ENCODE measurements at regions not wholly inside any gene's neighbourhood (a gene's known extent, or its start where the extent isn't known, plus 50 kb on each side); places are given as distances from the start of the nearest gene placed in this dataset.

DNA sequence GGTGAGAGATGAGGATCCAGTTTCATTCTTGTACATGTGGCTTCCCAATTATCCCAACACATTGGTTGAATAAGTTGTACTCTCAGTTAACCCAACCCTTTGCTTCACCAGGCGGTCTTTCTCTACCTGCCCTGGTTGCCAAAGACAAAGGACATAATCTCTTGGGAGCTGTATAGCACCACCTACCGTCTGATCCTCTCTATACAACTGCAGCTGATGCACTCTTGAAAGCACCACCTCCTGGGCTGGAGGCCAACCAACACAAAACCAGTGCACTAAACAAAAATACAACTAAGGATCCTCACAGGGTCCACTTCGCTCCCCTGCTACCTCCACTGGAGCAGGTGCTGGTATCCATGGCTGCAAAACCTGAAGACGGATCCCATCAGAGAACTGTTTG lies 473.6 kb upstream of the NRXN1 start:
- H3K27ac ChIP-seq (ENCODE audit: low read depth, low read length), result no peak overlapping the region
- H3K9me3 ChIP-seq (ENCODE audit: control insufficient read depth, insufficient read depth, low read length), result peaks cover 3% of the 10 kb centered on the region; the same call in 1 of the 2 replicates
- no peak overlapping the region for H3K4me3 ChIP-seq (ENCODE audit: low read length)
- no peaks in the 10 kb centered on the region for H4K20me1 ChIP-seq (ENCODE audit: control insufficient read depth, insufficient read depth, low read depth, low read length)
- TF ChIP-seq, protein P1, sequence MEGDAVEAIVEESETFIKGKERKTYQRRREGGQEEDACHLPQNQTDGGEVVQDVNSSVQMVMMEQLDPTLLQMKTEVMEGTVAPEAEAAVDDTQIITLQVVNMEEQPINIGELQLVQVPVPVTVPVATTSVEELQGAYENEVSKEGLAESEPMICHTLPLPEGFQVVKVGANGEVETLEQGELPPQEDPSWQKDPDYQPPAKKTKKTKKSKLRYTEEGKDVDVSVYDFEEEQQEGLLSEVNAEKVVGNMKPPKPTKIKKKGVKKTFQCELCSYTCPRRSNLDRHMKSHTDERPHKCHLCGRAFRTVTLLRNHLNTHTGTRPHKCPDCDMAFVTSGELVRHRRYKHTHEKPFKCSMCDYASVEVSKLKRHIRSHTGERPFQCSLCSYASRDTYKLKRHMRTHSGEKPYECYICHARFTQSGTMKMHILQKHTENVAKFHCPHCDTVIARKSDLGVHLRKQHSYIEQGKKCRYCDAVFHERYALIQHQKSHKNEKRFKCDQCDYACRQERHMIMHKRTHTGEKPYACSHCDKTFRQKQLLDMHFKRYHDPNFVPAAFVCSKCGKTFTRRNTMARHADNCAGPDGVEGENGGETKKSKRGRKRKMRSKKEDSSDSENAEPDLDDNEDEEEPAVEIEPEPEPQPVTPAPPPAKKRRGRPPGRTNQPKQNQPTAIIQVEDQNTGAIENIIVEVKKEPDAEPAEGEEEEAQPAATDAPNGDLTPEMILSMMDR (IDR thresholded peaks at IDR 0.05; ENCODE audit: low read depth, low read length, poor library complexity, severe bottlenecking), result no peak
- TF ChIP-seq EZH2phosphoT487 (IDR thresholded peaks at IDR 0.05; ENCODE audit: borderline replicate concordance, low read length), result no peak
- H3K4me2 ChIP-seq (ENCODE audit: low read length), result no peak overlapping the region
- H3K79me2 ChIP-seq (ENCODE audit: control insufficient read depth, low read length), result no peaks in the 10 kb centered on the region
- H3F3A ChIP-seq (ENCODE audit: control insufficient read depth, insufficient read depth), result no peaks in the 10 kb centered on the region
- no peaks in the 10 kb centered on the region for H3K4me1 ChIP-seq (ENCODE audit: control insufficient read depth, low read length)
- H3K9me2 ChIP-seq (replicated peaks; ENCODE audit: control insufficient read depth, low read length), result no peaks in the 10 kb centered on the region
- H3K27me3 ChIP-seq (ENCODE audit: control insufficient read depth, low read length), result no peaks in the 10 kb centered on the region
- no peaks in the 10 kb centered on the region for H3K36me3 ChIP-seq (ENCODE audit: control insufficient read depth, low read length)

DNA sequence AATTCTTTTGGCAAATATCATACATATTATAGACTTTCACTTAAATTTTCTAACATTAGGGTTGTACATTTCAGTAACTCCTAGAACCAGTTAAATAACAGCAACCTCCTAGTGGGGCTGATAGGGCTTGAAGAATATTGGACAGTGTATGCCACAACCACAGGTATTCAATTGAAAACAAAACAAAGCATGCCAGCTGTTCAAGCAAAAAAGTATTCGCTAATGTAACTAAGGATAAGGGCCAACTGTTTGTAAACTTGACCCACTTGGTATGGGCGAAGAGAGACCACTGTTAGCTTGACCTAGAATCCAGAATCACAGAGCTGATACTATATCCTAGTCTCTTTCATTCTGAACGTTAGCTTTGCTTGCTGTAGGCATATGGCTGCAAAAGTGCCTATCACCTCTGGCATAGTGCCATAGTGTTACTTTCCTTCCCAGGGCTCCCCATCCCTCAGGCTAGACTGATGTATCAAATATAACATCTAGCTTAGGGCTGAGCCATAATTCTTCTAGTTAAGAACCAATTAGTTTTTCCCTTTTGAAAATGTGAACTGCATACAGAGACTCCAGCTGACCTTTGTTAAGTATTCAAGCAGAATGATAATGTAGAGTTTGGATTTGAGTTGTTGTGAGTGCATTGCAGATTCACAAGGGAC lies 458.8 kb upstream of the NRXN1 start:
- TF ChIP-seq, protein P1 (IDR thresholded peaks at IDR 0.05; ENCODE audit: low read depth, low read length, poor library complexity, severe bottlenecking), result no peak
- no peak for TF ChIP-seq EZH2phosphoT487 (IDR thresholded peaks at IDR 0.05; ENCODE audit: borderline replicate concordance, low read length)
- no peaks in the 10 kb centered on the region for H3F3A ChIP-seq (ENCODE audit: control insufficient read depth, insufficient read depth)
- no peaks in the 10 kb centered on the region for H3K9me2 ChIP-seq (replicated peaks; ENCODE audit: control insufficient read depth, low read length)
- H3K4me2 ChIP-seq (ENCODE audit: low read length), result no peak overlapping the region
- no peaks in the 10 kb centered on the region for H3K4me1 ChIP-seq (ENCODE audit: control insufficient read depth, low read length)
- H3K27ac ChIP-seq (ENCODE audit: low read depth, low read length), result no peak overlapping the region
- H4K20me1 ChIP-seq (ENCODE audit: control insufficient read depth, insufficient read depth, low read depth, low read length), result no peaks in the 10 kb centered on the region
- H3K9me3 ChIP-seq (ENCODE audit: control insufficient read depth, insufficient read depth, low read length), result no peaks in the 10 kb centered on the region
- no peaks in the 10 kb centered on the region for H3K36me3 ChIP-seq (ENCODE audit: control insufficient read depth, low read length)
- H3K4me3 ChIP-seq (ENCODE audit: low read length), result no peak overlapping the region
- no peaks in the 10 kb centered on the region for H3K27me3 ChIP-seq (ENCODE audit: control insufficient read depth, low read length)
- H3K79me2 ChIP-seq (ENCODE audit: control insufficient read depth, low read length), result no peaks in the 10 kb centered on the region

DNA sequence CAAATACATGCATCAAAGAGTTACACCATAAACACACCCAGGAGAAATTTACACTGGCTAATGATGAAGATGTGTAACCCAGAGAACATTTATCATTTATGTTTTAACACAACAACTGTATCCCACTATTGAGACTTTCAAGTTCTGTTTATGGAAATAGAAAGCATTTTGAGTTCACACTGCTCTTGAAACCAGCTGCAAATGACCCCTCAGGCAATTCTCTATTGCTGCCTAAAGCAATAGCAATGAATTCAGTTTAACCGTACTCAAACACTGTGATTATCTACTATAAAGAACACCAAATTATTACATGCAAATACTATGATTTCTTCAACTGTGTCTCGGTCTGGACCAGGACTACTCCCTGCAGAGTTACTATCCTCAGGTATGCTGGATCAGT lies 452.7 kb upstream of the NRXN1 start:
- no peaks in the 10 kb centered on the region for H3F3A ChIP-seq (ENCODE audit: control insufficient read depth, insufficient read depth)
- H3K4me2 ChIP-seq (ENCODE audit: low read length), result no peak overlapping the region
- H3K27ac ChIP-seq (ENCODE audit: low read depth, low read length), result no peak overlapping the region
- H3K9me3 ChIP-seq (ENCODE audit: control insufficient read depth, insufficient read depth, low read length), result no peaks in the 10 kb centered on the region
- no peaks in the 10 kb centered on the region for H3K36me3 ChIP-seq (ENCODE audit: control insufficient read depth, low read length)
- H3K79me2 ChIP-seq (ENCODE audit: control insufficient read depth, low read length), result no peaks in the 10 kb centered on the region
- H3K4me1 ChIP-seq (ENCODE audit: control insufficient read depth, low read length), result no peaks in the 10 kb centered on the region
- H3K27me3 ChIP-seq (ENCODE audit: control insufficient read depth, low read length), result no peaks in the 10 kb centered on the region
- TF ChIP-seq EZH2phosphoT487 (IDR thresholded peaks at IDR 0.05; ENCODE audit: borderline replicate concordance, low read length), result no peak
- TF ChIP-seq, protein P1 (IDR thresholded peaks at IDR 0.05; ENCODE audit: low read depth, low read length, poor library complexity, severe bottlenecking), result no peak
- no peaks in the 10 kb centered on the region for H3K9me2 ChIP-seq (replicated peaks; ENCODE audit: control insufficient read depth, low read length)
- no peaks in the 10 kb centered on the region for H4K20me1 ChIP-seq (ENCODE audit: control insufficient read depth, insufficient read depth, low read depth, low read length)
- no peak overlapping the region for H3K4me3 ChIP-seq (ENCODE audit: low read length)

Data from DOHH2 (cell line).